ES-I3 (cell line): ENCODE measurements at regions not wholly inside any gene's neighbourhood (a gene's known extent, or its start where the extent isn't known, plus 50 kb on each side); places are given as distances from the start of the nearest gene placed in this dataset.

ENCODE experiments used
- H3K36me3 ChIP-seq: 2 replicates; pipeline ENCODE4 v1.6.1; 2013; ENCODE audit warnings: mild to moderate bottlenecking, low read length, control low read depth, moderate library complexity; ENCODE audit not compliant: insufficient read depth
- H3K4me1 ChIP-seq: 2 replicates; pipeline ENCODE4 v1.6.1; 2013; ENCODE audit warnings: mild to moderate bottlenecking, control low read depth, low read length; ENCODE audit not compliant: insufficient read depth
- H3K9ac ChIP-seq: 2 replicates; pipeline ENCODE4 v1.6.1; 2013; ENCODE audit warnings: low read depth, mild to moderate bottlenecking, low read length, moderate library complexity
- H3K9me3 ChIP-seq: 2 replicates; pipeline ENCODE4 v1.6.1; 2013; ENCODE audit warnings: mild to moderate bottlenecking, low read length, moderate library complexity; ENCODE audit not compliant: control insufficient read depth, insufficient read depth

DNA sequence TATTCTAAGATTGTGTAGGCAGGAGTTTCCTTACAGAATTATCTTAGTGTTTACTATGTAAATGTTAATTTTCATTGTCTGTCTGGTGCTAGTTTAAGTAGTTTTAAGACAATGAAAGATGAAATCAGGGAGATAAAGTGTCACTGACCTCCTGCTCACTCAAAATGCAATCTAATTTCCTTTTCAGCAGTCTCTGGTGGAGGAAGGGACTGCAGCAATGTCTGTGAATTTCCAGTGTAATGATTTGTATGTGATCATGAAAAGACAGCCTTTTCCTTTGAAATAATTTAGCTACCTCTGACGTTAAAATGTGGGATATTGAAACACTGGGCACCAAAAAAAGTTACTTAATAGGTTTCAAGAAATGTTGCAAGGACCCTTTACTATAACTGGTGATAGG, 779.7 kb upstream of the FLRT2 start:
- H3K36me3 ChIP-seq = no peaks in the 10 kb centered on the region
- H3K9ac ChIP-seq = 0 out of 2 replicates have a peak overlapping the region, but pooled peaks have one; percentile 12
- H3K9me3 ChIP-seq = 0 out of 2 replicates have a peak, but pooled peaks cover 6% of the 10 kb centered on the region
- peaks cover 26% of the 10 kb centered on the region for H3K4me1 ChIP-seq

DNA sequence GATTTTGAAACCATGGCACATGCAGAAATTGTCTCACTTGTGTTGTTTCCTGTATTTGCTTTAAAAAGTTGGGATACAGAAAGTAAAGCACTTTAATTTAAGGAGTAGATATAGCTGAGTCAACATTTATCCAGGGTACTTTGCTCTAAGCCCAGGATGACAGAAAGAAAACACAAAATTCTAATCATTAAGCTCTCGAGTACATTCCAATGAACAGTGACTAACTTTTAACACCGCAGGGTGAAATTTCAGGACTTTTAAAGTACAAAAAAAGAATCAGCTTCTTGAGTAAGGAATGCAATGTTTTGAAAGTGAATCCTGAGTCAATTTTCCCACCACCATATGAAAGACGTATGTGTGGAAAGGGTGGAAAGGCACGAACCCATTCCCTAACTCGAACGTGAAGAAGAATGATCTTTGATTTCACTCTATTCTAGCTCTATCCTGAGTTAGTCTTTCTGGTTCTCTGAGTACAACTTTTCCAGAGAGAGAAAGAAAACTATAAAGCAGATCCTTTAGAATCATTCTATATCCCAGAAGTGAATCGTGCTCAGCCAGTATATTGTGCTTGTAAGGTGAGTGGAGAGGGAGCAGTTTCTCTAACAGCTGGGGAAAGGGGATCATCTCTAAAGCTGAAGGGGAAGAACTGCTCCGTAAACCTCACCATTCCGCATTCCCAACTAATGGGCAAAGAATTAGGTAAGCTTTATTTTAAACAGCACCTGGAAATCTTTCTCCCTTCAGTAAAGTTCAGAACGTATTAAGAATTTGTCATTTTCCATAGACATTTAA, 779.0 kb upstream of the FLRT2 start:
- H3K36me3 ChIP-seq = no peaks in the 10 kb centered on the region
- peaks cover 26% of the 10 kb centered on the region for H3K4me1 ChIP-seq
- 0 out of 2 replicates have a peak, but pooled peaks cover 6% of the 10 kb centered on the region for H3K9me3 ChIP-seq
- peak overlapping the region; percentile 12; the same call in 1 of the 2 replicates for H3K9ac ChIP-seq

DNA sequence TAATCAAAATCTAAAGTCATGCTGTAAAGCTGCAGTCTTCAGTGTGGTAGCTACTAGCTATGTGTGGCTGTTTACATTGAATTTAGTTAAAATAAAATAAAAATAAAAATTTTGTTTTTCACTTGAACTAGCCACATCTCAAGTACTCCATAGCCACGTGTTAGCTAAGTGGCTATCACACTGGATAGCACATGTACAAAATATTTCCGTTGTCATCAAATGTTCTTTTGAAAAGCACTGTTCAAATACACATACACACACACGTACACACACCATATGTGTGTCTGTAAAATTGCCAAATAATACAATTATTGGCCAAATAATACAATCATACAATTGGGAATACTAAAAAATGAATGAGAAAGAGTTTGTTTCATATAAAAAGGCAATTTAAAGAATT, 778.2 kb upstream of the FLRT2 start:
- Histone ChIP-seq H3K9me3 (0 out of 2 replicates have a peak, but pooled peaks cover 6% of the 10 kb centered on the region), H3K36me3 (no peaks in the 10 kb centered on the region), H3K9ac (no peak overlapping the region), H3K4me1 (peaks cover 26% of the 10 kb centered on the region)

DNA sequence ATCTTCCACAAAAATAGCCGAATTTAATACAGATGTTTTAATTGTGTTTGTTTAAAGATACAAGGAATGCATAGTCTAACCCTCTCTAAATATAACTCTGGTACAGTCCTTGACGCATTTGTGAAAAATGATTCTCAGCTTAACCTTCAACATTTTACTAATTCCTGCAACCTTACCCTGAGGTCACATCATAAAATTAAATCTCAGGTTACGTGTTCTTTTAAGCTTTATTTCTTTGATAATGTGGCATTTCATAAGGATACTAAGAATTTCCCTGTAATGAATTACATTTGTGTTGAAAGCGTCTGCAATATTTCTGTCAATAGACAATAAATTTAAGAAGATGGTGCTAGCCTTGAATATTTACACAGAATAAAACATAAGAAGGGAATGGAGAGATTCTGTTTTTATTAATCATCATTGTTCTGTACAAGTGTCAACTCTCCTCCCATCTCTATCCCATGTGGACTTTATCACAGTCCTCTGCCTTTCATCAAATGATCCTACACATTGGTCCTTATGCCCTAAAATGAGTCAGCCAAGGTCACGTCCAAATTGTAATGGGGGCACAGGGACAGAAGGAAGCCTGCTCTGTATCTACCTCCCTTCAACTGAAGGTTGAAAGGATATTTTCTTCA, 769.3 kb upstream of the FLRT2 start:
- Histone ChIP-seq H3K36me3 (peaks cover 4% of the 10 kb centered on the region; the same call in 1 of the 2 replicates), H3K9me3 (peaks cover 12% of the 10 kb centered on the region; the same call in 1 of the 2 replicates), H3K4me1 (no peaks in the 10 kb centered on the region), H3K9ac (no peak overlapping the region)

DNA sequence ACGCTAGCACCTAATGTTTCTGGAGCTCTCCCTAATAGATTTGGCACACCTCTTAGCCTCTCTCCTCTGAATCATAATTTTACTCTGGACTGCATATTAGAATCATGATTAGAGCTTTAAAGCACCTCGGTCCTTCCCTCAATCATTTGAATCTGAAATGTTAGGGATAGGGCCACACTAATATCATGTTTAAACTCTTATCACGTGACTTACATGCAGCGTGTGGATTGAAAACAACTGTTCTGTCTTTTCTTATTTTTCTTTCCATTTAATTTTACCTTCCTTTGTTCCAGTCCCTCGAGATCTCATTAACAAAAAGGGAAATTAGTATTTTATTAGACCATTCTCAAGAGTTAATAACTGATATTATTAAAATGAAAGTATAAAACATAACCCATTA, 762.5 kb upstream of the FLRT2 start:
- Histone ChIP-seq H3K9me3 (peaks cover 12% of the 10 kb centered on the region; the same call in 1 of the 2 replicates), H3K36me3 (no peaks in the 10 kb centered on the region), H3K9ac (no peak overlapping the region), H3K4me1 (no peaks in the 10 kb centered on the region)

DNA sequence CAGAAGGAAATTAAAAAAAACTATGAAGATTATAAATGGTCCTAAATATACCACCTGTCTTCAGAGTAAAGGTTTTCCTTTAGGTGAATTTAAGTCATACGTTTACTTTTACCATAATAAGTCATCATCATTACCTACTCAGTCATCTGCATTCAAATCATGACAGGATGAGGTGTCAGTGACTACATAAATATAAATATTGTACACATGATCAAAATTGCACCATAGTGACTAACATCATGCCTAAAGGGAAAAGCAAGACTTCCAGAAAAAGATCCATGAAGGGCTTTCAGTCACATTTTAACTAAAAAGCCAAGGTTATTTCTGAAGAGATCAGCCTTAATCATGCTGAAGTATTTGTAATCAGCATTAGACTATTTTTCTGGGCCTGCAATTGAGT, 759.9 kb upstream of the FLRT2 start:
- Histone ChIP-seq H3K9ac (no peak overlapping the region), H3K36me3 (no peaks in the 10 kb centered on the region), H3K9me3 (peaks cover 4% of the 10 kb centered on the region; the same call in 1 of the 2 replicates), H3K4me1 (no peaks in the 10 kb centered on the region)

DNA sequence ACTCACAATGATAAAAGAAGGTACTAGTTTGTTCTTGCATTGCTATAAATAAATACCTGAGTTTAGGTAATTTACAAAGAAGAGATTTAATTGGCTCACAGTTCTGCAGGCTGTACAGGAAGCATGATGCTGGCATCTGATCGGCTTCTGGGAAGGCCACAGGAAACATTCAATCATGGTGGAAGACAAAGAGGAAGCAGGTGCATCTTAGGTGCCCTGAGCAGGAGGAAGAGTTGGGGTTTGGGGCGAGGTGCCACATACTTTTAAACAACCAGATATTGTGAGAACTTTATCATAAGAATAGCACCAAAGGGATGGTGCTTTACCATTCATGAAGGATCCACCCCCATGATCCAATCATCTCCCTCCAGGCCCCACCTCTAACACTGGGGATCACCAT, 752.6 kb upstream of the FLRT2 start:
- H3K4me1 ChIP-seq = no peaks in the 10 kb centered on the region
- no peaks in the 10 kb centered on the region for H3K36me3 ChIP-seq
- H3K9ac ChIP-seq = no peak overlapping the region
- H3K9me3 ChIP-seq = 0 out of 2 replicates have a peak, but pooled peaks cover 4% of the 10 kb centered on the region

DNA sequence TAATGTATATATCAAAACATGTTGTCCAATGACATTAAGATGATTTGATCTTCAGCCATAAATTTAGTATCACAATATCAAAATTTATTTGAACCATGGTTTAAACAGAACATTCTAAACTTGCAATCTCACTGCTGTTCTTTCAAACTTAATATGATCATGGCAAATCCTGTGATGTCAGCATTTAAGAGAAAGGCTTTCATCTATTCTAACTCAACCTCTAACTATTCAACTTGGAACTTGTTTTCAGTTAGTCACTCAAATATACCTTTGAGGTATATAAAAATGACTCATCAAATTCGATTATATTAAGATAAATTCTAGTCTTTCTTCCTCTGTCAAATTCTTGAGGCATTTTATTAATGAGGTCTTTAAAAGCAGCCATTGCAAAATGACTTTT, 747.0 kb upstream of the FLRT2 start:
- no peaks in the 10 kb centered on the region for H3K36me3 ChIP-seq
- no peaks in the 10 kb centered on the region for H3K4me1 ChIP-seq
- no peaks in the 10 kb centered on the region for H3K9me3 ChIP-seq
- H3K9ac ChIP-seq = no peak overlapping the region

DNA sequence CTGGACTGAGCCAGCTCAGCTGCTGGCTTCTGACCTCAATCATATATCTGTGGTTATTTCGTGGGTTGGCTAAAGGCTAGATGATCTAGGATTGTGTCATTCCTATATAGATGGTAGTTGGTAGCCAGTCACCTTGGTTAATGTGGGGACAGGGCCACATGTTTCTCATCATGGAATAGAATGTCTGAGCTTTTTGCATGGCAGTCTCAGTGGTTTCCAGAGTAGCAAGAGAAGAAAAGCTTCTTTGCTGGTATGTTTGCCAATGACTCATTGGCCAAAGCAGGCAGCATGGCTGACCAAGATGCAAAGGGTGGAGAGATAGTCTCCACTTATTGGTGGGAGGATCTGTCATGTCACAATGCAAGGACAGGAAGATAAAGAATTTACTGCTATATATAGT, 746.4 kb upstream of the FLRT2 start:
- no peaks in the 10 kb centered on the region for H3K9me3 ChIP-seq
- no peaks in the 10 kb centered on the region for H3K4me1 ChIP-seq
- H3K36me3 ChIP-seq = no peaks in the 10 kb centered on the region
- H3K9ac ChIP-seq = no peak overlapping the region

DNA sequence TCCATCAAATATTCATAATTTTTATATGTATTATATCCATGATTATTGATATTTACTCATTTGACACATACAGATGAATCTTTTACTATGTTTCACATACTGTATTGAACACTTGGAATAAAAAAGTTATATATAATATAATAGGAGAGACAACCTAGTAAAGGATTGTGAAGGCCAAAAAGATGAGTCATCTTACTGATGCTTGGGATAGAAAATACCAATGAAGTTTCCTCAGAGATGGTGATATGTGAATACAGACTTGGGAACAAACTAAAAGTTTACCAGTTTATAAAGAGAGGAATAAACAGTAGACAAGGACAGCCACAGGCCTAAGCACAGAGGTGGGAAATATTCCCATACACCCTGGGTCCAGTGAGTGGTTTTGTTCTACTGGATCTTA, 743.9 kb upstream of the FLRT2 start:
- no peaks in the 10 kb centered on the region for H3K9me3 ChIP-seq
- H3K36me3 ChIP-seq = no peaks in the 10 kb centered on the region

DNA sequence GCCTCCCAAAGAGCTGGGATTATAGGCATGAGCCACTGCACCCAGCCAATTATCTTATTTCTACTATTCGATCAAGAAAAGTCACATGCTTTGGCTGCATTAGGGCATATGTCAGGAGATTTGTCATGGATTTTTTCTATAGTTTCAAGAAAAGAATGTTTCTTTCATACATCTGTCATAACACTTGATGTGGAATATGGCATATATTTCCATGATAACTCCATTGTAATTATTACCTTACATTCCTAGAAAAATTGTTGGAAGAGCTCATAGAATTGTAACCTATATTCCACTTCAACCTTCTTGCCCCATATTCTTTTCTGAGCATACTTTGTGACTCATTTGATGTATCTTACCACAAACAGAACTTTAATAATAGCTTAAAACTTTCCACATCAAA, 740.9 kb upstream of the FLRT2 start:
- no peaks in the 10 kb centered on the region for H3K4me1 ChIP-seq
- no peaks in the 10 kb centered on the region; the same call in 1 of the 2 replicates for H3K9me3 ChIP-seq
- no peak overlapping the region for H3K9ac ChIP-seq
- H3K36me3 ChIP-seq = no peaks in the 10 kb centered on the region

More for the DNA sequence above, 743.9 kb upstream of the FLRT2 start:
- Histone ChIP-seq H3K4me1 (no peaks in the 10 kb centered on the region), H3K9ac (no peak overlapping the region)

DNA sequence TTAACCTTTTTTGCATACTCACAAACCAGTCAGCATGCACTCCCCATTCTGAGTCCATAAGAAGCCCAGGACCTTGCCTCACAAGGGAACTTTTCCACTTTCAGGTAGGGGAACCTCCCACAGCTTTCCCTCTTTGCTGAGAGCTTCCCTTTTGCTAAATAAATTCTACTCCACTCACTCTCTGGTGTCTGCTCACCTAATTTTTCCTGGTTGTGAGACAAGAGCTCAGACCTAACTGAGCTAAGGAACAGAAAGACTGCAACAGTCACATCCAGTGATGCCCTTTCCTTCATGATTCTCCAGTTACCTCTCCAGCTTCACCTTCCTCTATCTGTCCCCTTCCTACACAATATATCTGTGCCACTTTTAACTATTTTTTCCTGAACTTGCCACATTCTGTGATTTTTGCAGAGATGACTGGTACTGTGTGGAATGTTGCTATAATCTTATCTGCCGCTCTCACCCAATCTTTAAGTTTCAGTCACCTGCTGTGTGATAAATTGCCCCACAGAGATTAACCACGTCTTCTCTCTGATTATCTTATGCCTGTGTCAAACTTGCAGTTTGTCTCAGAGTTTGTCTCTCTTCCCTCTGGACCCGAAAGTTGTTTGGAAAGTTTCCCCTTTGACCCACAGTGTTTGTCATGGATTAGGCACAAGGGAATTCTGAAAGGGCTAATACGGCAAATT, 737.1 kb upstream of the FLRT2 start:
- H3K9me3 ChIP-seq = no peaks in the 10 kb centered on the region; the same call in 1 of the 2 replicates
- H3K36me3 ChIP-seq = no peaks in the 10 kb centered on the region
- peaks cover 3% of the 10 kb centered on the region; the same call in 1 of the 2 replicates for H3K4me1 ChIP-seq
- H3K9ac ChIP-seq = no peak overlapping the region

DNA sequence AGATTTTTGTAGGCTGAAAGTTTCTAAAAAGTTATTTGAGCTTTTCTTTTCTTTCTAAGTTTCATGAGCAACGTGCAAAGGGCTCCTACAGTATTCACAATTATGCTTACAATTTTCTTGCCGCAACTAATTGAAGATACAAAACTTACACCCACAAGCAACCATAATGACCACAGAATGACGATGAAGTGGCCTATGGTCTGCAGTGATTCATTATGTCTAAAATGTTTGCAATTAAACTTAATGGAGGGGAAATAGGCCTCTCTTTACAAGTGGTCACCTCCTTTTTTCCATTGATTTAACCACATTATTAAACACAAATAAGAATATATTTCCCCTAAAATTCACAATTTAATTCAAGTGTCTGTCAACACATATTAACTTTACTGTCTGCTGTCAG, 732.6 kb upstream of the FLRT2 start:
- H3K9ac ChIP-seq = no peak overlapping the region
- no peaks in the 10 kb centered on the region for H3K9me3 ChIP-seq
- H3K36me3 ChIP-seq = no peaks in the 10 kb centered on the region
- peaks cover 3% of the 10 kb centered on the region; the same call in 1 of the 2 replicates for H3K4me1 ChIP-seq

DNA sequence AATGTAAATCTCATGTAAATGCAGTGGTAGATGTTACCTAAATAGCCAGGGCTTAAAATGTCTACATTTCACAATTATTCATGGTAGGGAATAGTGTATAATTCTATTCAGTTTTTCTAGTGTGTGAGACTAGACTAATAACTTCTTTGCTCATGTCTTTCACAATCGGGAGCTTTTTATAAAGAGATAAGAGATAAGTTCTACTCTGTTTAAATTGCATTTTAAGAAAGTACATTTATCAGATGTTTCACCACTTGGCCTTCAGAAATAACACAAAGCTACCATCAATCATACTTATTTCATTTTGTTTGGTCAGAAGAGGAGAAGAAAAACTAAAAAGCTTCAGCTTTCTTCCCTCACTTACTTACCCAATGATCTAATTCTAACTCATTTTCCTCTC, 725.5 kb upstream of the FLRT2 start:
- H3K9me3 ChIP-seq = no peaks in the 10 kb centered on the region
- 0 out of 2 replicates have a peak, but pooled peaks cover 11% of the 10 kb centered on the region for H3K4me1 ChIP-seq
- H3K9ac ChIP-seq = no peak overlapping the region
- no peaks in the 10 kb centered on the region for H3K36me3 ChIP-seq
